AG10803 (cell line): ENCODE measurements at regions not wholly inside any gene's neighbourhood (a gene's known extent, or its start where the extent isn't known, plus 50 kb on each side); places are given as distances from the start of the nearest gene placed in this dataset.

ENCODE experiments used
- DNase-seq: peaks from one replicate; pipeline ENCODE4 v3.0.0; 2010; ENCODE audit warnings: low read depth
- H3K4me3 ChIP-seq: 2 replicates; pipeline ENCODE4 v1.5.1; 2011; ENCODE audit warnings: mild to moderate bottlenecking, low read length, control low read depth
- TF ChIP-seq, protein P1 (sequence below): conservative IDR thresholded peaks from 2 replicates; pipeline ENCODE4 v1.5.1; 2011; ENCODE audit warnings: mild to moderate bottlenecking, low read length, control low read depth, inconsistent platforms

GRCh38 chr7:10731253-10731773 is 242.4 kb upstream of the PHF14 start:
- no peak overlapping the region for H3K4me3 ChIP-seq
- TF ChIP-seq, protein P1, sequence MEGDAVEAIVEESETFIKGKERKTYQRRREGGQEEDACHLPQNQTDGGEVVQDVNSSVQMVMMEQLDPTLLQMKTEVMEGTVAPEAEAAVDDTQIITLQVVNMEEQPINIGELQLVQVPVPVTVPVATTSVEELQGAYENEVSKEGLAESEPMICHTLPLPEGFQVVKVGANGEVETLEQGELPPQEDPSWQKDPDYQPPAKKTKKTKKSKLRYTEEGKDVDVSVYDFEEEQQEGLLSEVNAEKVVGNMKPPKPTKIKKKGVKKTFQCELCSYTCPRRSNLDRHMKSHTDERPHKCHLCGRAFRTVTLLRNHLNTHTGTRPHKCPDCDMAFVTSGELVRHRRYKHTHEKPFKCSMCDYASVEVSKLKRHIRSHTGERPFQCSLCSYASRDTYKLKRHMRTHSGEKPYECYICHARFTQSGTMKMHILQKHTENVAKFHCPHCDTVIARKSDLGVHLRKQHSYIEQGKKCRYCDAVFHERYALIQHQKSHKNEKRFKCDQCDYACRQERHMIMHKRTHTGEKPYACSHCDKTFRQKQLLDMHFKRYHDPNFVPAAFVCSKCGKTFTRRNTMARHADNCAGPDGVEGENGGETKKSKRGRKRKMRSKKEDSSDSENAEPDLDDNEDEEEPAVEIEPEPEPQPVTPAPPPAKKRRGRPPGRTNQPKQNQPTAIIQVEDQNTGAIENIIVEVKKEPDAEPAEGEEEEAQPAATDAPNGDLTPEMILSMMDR: no peak
- DNase-seq: no peak

- no peak overlapping the region for H3K4me3 ChIP-seq
- TF ChIP-seq, protein P1: no peak
- DNase-seq: no peak
These were observed 239.9 kb upstream of the PHF14 start for GRCh38 chr7:10733747-10734146.

- no peak for DNase-seq
- TF ChIP-seq, protein P1: no peak
- H3K4me3 ChIP-seq: no peak overlapping the region
These were observed 239.1 kb upstream of the PHF14 start for GRCh38 chr7:10734595-10734994.

DNA sequence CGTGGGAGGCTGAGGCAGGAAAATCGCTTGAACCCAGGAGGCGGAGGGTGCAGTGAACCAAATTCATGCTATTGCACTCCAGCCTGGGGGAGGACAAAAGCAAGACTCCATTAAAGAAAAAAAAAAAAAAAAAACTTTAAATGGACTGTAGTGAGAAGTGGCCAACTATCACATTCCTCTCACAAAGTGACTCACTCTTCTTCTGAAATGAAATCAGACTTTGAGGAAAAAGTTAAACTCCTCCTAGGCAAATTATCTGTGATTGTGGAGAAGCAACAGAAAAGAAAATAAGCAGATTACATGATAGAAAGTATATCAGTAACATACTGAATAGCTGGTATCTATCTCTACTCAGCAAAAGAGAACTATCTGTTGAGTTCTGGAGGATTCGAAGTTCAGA is 234.3 kb upstream of the PHF14 start:
- no peak overlapping the region for H3K4me3 ChIP-seq
- DNase-seq: no peak
- TF ChIP-seq, protein P1: no peak

- TF ChIP-seq, protein P1: no peak
- no peak for DNase-seq
- H3K4me3 ChIP-seq: no peak overlapping the region
These were observed 232.9 kb upstream of the PHF14 start for GRCh38 chr7:10740805-10741204.

DNA sequence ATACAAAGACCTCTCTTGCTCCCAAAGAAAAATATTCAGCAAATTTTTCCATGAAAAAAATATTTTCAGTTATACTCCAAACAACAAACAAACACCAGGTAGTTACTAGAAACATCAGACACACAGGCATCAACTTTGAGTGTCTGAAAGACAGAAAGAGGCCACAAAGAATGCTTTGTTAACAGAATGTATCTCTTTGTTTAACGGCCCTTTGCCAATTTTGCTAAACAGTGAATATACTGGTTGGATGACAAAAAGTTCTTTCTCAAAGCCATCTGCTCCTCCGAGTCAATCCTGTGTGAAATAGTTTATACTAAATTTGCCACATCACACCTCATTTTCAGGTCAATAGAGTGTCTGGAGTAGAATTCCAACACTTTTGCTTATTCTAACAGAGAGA is 216.7 kb upstream of the PHF14 start:
- no peak for DNase-seq
- TF ChIP-seq, protein P1: no peak
- H3K4me3 ChIP-seq: no peak overlapping the region

DNA sequence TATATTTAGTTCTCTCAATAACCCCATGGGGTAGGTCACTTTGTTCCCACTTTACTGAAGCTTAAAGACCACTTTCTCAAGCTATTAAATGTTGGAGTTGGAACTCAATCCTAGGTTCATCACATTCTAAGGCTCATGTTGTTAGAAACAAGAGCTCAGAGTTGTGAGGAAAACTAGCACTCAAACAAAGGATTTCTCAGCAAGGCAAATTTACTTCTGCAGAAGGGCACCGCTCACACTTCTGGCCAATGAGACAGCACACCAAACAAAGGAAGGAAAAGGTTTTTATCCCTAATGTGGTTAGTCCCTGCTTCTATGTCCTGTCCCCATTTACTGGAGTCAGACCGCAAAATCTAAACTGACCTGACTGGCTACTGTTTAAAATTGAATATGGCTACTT is 214.6 kb upstream of the PHF14 start:
- H3K4me3 ChIP-seq: no peak overlapping the region
- TF ChIP-seq, protein P1: no peak
- no peak for DNase-seq
